Choroid plexus epithelial cell (primary cell): ENCODE measurements at regions not wholly inside any gene's neighbourhood (a gene's known extent, or its start where the extent isn't known, plus 50 kb on each side); places are given as distances from the start of the nearest gene placed in this dataset.

Experiments
- DNase-seq: peaks from one replicate; pipeline ENCODE4 v3.0.0-alpha.2; 2010; ENCODE audit warnings: low read depth
- H3K4me3 ChIP-seq: 2 replicates; pipeline ENCODE4 v1.5.1; 2011; ENCODE audit warnings: low read depth, mild to moderate bottlenecking, control low read depth, low read length, moderate library complexity
- CTCF ChIP-seq: conservative IDR thresholded peaks from 2 replicates; pipeline ENCODE4 v1.5.1; 2011; ENCODE audit warnings: low read depth, mild to moderate bottlenecking, control low read depth, inconsistent platforms, low read length, moderate library complexity

- no peak for TF ChIP-seq CTCF
- H3K4me3 ChIP-seq = no peak overlapping the region
- peak; percentile 39 for DNase-seq
These were observed 105.9 kb upstream of the TENM3 start for GRCh38 chr4:182137343-182137742.

- H3K4me3 ChIP-seq = peak overlapping the region; percentile 17
- no peak for DNase-seq
- TF ChIP-seq CTCF = no peak
These were observed 103.7 kb upstream of the TENM3 start for GRCh38 chr4:182139491-182139890.

DNA sequence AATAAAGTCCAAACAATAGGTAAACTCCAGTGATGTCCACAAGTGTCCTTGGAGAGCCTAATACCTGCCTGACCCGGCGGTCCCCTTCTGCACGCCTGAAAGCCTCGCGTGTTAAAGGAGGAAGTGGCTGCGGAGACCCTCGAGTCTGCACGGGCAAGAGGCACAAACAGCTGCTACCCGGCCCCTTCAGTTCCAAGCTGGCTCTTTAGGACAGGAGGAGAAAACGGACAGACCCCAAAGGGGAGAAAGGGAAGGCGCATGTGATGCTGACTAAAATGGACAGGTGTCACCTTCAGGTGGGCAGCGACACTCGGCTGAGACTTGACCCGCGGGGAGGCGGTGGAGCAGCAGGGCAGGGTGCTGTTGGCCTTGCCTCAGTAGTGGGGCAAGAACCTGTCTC is 102.7 kb upstream of the TENM3 start:
- no peak overlapping the region for H3K4me3 ChIP-seq
- no peak for DNase-seq
- TF ChIP-seq CTCF = no peak

DNA sequence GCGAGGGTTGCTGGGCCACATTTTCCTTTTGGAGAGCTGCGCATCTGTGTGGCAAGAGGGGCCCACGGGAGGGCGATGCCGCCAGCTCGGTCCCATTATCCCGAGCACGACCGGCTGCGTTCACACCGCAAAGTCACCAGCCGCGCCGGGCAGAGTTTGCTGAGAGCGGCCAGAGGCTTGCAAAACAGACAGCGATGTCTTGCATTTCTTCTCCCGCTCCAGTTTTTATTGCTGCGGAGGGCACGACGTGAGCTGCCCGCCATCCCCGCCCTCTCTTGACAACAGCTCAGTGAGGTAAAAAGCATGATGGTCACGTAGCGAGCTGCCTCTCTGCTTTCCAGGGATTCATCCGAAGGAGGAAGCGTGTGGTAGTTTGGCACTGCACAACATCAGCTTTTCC is 102.1 kb upstream of the TENM3 start:
- peak overlapping the region; percentile 30 for H3K4me3 ChIP-seq
- TF ChIP-seq CTCF = no peak
- DNase-seq = peak; percentile 15

- TF ChIP-seq CTCF = peak; percentile 52
- peak overlapping the region; percentile 79 for H3K4me3 ChIP-seq
- peak; percentile 63 for DNase-seq
These were observed 100.8 kb upstream of the TENM3 start for GRCh38 chr4:182142176-182143085.

DNA sequence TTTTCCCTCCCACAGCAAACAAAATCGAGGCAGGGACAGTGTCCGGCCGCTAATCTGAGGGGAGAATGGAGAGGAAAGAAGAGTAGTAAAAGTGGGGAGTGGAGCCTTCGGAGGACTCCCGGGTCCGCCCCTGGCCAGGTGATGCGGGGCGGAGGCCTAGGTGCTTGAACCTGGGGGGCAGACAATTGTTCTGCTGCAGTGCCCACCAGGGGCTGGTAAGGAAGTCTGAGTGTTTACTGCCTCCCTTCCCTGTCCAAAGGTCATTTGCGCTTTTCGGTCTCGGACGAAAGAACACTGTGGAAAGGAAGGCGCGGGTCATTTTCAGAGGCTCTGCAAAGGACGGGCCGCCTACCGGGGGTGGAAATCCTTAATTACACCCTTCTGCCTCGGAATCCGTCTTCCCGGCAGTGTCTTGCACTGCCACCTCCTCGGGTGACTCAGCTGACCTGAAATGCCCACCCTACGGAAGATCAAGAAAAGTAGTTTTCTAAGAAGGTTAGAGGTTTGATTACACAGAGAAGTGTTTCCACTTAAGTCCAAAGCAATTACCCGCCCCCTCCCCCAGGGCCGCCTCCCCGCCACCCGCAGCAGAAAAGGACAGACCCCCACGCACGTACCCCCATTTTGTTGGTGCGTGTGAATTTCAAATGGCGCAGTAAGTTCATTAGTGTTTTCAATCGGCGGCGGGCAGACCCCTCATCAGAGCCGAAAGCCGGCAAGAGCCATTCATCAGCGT is 99.9 kb upstream of the TENM3 start:
- TF ChIP-seq CTCF = no peak

More for the DNA sequence above, 99.9 kb upstream of the TENM3 start:
- peak overlapping the region; percentile 79 for H3K4me3 ChIP-seq
- peak; percentile 25 for DNase-seq
